ENCODE measurements at regions not wholly inside any gene's neighbourhood (a gene's known extent, or its start where the extent isn't known, plus 50 kb on each side); places are given as distances from the start of the nearest gene placed in this dataset.

- no peak overlapping the region for H3K4me3 ChIP-seq (ENCODE audit: low read depth, low read length)
- no peak for TF ChIP-seq CTCF (IDR thresholded peaks at IDR 0.05; ENCODE audit: borderline replicate concordance, insufficient read depth, low read depth, low read length)
Observed at GRCh38 chrX:134174273-134174660, 62.7 kb upstream of the CCDC160 start.

- no peak overlapping the region for H3K4me3 ChIP-seq (ENCODE audit: low read depth, low read length)
- TF ChIP-seq CTCF (IDR thresholded peaks at IDR 0.05; ENCODE audit: borderline replicate concordance, insufficient read depth, low read depth, low read length), result no peak
Observed at GRCh38 chrX:134174859-134175258, 62.1 kb upstream of the CCDC160 start.

- TF ChIP-seq CTCF (IDR thresholded peaks at IDR 0.05; ENCODE audit: borderline replicate concordance, insufficient read depth, low read depth, low read length), result no peak
- no peak overlapping the region for H3K4me3 ChIP-seq (ENCODE audit: low read depth, low read length)
Observed at GRCh38 chrX:134177527-134177926, 59.5 kb upstream of the CCDC160 start.

GRCh38 chrX:134180601-134181274 lies 56.2 kb upstream of the CCDC160 start:
- no peak overlapping the region for H3K4me3 ChIP-seq (ENCODE audit: low read depth, low read length)
- TF ChIP-seq CTCF (IDR thresholded peaks at IDR 0.05; ENCODE audit: borderline replicate concordance, insufficient read depth, low read depth, low read length), result no peak

- TF ChIP-seq CTCF (IDR thresholded peaks at IDR 0.05; ENCODE audit: borderline replicate concordance, insufficient read depth, low read depth, low read length), result no peak
- H3K4me3 ChIP-seq (ENCODE audit: low read depth, low read length), result no peak overlapping the region
Observed at GRCh38 chrX:134181275-134181660, 55.7 kb upstream of the CCDC160 start.

- no peak for TF ChIP-seq CTCF (IDR thresholded peaks at IDR 0.05; ENCODE audit: borderline replicate concordance, insufficient read depth, low read depth, low read length)
- H3K4me3 ChIP-seq (ENCODE audit: low read depth, low read length), result no peak overlapping the region
Observed at GRCh38 chrX:134183665-134184064, 53.3 kb upstream of the CCDC160 start.

- no peak for TF ChIP-seq CTCF (IDR thresholded peaks at IDR 0.05; ENCODE audit: borderline replicate concordance, insufficient read depth, low read depth, low read length)
- H3K4me3 ChIP-seq (ENCODE audit: low read depth, low read length), result no peak overlapping the region
Observed at GRCh38 chrX:134184936-134185335, 52.0 kb upstream of the CCDC160 start.
